ENCODE measurements at regions not wholly inside any gene's neighbourhood (a gene's known extent, or its start where the extent isn't known, plus 50 kb on each side); places are given as distances from the start of the nearest gene placed in this dataset.
"Not testable (repeated sequence)": the region's sequence is repeated elsewhere in the genome, so short reads cannot be mapped to it uniquely, and the experiment has no call there.

DNA sequence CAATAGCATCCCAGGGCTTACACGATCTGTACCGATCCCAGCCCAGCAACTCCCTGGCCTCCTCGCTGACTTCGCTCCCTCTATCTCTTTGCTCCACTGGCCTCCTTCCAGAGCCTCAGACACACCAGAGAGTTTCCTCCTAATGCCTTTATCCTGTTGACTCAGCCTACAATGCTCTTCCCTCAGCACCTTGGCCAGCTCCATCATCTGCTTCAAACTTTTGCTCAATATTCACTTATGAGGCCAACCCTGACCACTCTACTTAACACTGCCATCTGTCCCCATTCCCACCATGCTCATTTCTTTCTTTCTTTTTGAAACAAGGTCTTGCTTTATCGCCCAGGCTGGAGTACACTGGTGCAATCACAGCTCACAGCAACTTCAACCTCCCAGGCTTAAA, 180.9 kb downstream of the CEP170 start:
- not testable (repeated sequence) for H3K4me3 Mint-ChIP-seq; H3K36me3 Mint-ChIP-seq (ENCODE audit: low read depth); H3K27me3 Mint-ChIP-seq; H3K9me3 Mint-ChIP-seq; ATAC-seq; DNase-seq; H3K4me1 Mint-ChIP-seq; H3K27ac Mint-ChIP-seq

DNA sequence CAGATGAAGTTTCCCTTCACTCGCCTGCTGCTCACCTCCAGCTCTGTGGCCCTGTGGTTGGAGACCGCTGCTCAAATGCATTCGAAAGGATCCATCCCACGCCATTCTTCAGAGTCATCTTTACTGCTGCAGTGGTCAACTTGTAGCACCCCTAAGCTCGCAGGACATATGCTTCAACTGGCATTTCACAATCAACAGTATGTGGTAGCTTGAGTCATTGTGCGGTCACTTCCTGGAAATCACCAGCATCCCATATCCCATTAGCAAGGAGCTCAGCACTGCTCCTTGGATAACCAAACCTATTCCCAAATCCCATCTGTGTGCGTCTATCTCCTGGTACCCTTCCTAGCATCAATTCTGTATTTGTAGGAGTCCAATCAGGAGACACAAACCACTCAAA, 188.0 kb downstream of the CEP170 start:
- H3K27ac Mint-ChIP-seq; H3K27me3 Mint-ChIP-seq; H3K9me3 Mint-ChIP-seq; ATAC-seq; DNase-seq; H3K4me3 Mint-ChIP-seq; H3K36me3 Mint-ChIP-seq (ENCODE audit: low read depth); H3K4me1 Mint-ChIP-seq: not testable (repeated sequence)

DNA sequence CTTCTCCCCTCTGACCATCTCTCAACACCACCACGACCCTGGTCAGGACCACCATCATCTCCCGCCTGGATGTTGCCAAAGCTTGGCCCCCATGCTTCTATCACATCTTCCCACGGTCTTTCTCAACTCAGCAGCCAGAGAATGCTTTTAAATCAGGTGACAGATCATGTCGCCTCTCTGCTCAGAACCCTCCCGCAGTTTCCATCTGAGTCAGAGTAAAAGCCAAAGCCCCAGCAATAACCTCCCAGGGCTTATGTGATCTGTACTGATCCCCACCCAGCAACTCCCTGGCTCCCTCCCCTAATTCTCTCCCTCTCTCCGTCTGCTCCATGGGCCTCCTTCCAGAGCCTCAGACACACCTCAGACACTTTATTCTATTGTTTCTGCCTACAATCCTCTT, 193.1 kb downstream of the CEP170 start:
- not testable (repeated sequence) for H3K9me3 Mint-ChIP-seq, H3K27ac Mint-ChIP-seq

DNA sequence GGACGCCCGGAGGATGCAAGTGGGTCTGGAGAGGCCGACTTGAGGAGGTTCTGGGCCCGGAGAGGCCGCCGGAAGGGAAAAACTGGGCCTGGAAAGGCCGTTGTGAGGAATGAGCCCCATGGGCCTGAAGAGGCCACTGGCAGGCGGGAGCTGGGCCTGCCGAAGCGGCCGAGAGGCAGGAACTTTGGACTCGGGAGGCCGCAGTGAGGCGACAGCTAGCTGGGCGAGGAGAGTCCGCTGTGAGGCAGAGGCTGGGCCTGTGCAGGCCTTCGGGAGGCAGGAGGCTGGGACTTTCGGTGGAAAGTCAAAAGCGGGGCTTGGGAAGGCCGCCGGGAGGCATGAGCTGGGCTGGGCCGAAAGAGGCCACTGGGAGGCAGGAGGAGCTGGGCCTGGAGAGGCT, 199.6 kb downstream of the CEP170 start:
- H3K36me3 Mint-ChIP-seq (ENCODE audit: low read depth); H3K27ac Mint-ChIP-seq; ATAC-seq; DNase-seq; H3K9me3 Mint-ChIP-seq; H3K4me1 Mint-ChIP-seq; H3K4me3 Mint-ChIP-seq; H3K27me3 Mint-ChIP-seq: not testable (repeated sequence)

More for the DNA sequence above, 193.1 kb downstream of the CEP170 start:
- not testable (repeated sequence) for H3K36me3 Mint-ChIP-seq (ENCODE audit: low read depth); H3K4me1 Mint-ChIP-seq; ATAC-seq; H3K27me3 Mint-ChIP-seq; H3K4me3 Mint-ChIP-seq; DNase-seq

DNA sequence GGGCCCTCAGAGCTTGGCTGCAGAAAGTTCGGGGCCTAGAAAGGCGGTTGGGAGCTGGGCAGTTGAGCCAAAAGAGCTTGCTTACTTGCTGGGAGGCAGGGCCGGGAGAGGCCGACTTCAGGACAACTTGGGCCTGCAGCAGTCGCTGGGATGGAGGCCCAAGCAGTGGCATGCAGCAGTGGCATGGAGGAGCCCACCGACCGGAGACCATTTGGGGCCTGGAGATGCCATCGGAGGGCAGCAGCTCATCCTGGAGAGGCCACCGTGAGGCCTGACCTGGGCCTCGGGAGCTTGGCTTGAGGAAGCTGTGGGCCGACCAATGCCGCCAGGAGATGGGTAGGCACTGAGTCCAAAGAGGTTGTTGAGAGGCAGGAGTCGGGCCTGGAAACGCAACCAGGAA, 200.0 kb downstream of the CEP170 start:
- not testable (repeated sequence) for H3K9me3 Mint-ChIP-seq; ATAC-seq; DNase-seq; H3K36me3 Mint-ChIP-seq (ENCODE audit: low read depth); H3K27me3 Mint-ChIP-seq; H3K27ac Mint-ChIP-seq; H3K4me3 Mint-ChIP-seq; H3K4me1 Mint-ChIP-seq

DNA sequence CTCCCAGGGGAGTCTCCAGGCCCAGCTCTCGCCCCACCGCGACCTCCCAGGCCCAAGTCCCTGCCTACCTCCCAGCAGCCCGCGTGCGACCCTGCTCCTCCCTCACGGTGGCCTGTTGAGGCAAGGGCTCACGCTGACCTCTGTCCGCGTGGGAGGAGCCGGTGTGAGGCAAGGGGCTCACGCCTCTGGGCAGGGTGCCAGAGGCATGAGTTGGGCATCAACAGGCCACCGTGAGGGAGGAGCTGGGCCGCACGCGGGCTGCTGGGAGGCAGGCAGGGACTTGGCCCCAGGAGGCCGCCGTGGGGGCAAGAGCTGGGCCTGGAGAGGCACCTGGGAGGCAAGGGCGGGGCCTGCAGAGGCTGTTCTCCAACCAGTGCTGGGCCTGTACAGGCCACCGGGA, 200.4 kb downstream of the CEP170 start:
- not testable (repeated sequence) for DNase-seq; H3K36me3 Mint-ChIP-seq (ENCODE audit: low read depth); ATAC-seq; H3K9me3 Mint-ChIP-seq; H3K27ac Mint-ChIP-seq; H3K27me3 Mint-ChIP-seq; H3K4me1 Mint-ChIP-seq; H3K4me3 Mint-ChIP-seq

DNA sequence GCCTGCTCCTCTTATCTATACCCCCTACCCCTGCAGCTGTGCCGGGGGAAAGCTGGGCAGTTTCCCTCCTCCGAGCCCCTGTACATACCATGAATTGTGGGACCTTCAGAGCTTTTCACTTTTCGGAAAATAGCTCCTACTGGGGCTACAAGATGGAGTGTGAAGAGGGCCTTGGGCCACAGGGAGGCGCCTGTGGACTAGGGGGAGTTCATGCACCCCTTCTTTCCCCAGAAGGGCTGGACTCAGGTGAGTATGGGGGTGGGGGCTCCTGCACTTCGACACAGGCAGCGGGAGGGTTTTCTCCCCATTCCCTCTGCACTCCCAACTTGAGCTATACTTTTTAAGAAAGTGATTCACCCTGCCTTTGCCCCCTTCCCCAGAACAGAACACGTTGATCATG, 202.0 kb downstream of the CEP170 start:
- not testable (repeated sequence) for H3K27ac Mint-ChIP-seq; H3K9me3 Mint-ChIP-seq; H3K4me1 Mint-ChIP-seq; DNase-seq; ATAC-seq; H3K27me3 Mint-ChIP-seq; H3K4me3 Mint-ChIP-seq; H3K36me3 Mint-ChIP-seq (ENCODE audit: low read depth)

DNA sequence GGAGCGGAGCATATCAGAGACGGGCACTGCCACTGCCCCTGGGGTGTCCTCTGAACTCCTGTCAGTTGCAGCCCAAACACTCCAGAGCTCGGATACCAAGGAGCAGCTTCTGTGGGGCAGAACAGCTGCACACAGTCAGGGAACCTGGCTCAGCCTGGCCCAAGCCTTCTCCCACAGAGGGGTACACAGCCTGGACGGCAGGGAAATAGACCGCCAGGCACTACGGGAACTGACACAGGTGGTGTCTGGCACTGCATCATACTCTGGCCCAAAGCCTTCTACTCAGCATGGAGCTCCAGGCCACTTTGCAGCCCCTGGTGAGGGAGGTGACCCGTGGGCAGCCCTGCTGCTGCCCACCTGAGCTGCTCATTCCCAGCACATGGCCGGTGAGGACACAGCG, 204.5 kb downstream of the CEP170 start:
- not testable (repeated sequence) for H3K27ac Mint-ChIP-seq; H3K36me3 Mint-ChIP-seq (ENCODE audit: low read depth); H3K9me3 Mint-ChIP-seq; ATAC-seq; H3K4me1 Mint-ChIP-seq; DNase-seq; H3K27me3 Mint-ChIP-seq; H3K4me3 Mint-ChIP-seq

DNA sequence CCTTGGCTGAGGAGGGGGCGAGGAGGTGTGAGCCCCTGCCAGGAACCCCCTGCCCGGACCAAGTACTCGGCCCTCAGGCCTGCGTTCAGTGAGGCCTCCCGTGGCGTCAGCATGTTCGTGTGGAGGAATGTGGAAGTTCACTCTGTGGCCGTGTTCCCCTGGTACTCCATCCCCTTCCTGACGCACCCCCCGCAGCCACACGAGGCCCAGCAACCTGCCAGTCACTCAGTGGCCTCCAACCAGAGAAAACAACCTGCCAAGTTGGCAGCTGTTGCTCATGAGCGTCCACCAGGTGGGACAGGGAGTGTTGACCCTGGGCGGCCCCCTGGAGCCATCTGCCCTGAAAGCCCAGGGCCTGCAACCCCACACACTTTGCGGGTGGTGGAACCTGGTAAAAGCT, 205.4 kb downstream of the CEP170 start:
- H3K4me3 Mint-ChIP-seq; H3K36me3 Mint-ChIP-seq (ENCODE audit: low read depth); H3K27ac Mint-ChIP-seq: not testable (repeated sequence)

DNA sequence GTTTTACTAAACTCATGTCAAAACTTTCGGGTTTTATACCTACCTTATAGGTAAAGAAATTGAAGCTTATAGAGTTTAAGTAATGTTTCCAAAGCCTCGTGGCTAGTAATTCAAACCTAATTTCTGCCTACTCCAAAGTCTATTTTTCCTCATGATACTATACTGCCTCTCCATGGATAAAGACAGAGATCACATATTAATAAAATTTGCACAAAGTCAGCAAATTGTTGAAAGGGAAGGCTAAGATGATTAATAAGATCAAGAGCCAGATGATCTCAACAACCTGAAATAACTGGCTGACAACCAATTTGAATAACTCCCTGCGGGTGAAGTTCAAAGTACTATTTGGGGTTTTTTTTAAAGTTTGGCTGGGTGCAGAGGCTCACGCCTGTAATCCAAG, 233.7 kb downstream of the CEP170 start:
- not testable (repeated sequence) for H3K27me3 Mint-ChIP-seq; H3K9me3 Mint-ChIP-seq; DNase-seq; H3K36me3 Mint-ChIP-seq (ENCODE audit: low read depth); H3K4me3 Mint-ChIP-seq; ATAC-seq; H3K4me1 Mint-ChIP-seq; H3K27ac Mint-ChIP-seq

More for the DNA sequence above, 205.4 kb downstream of the CEP170 start:
- not testable (repeated sequence) for H3K27me3 Mint-ChIP-seq, DNase-seq, H3K4me1 Mint-ChIP-seq, ATAC-seq, H3K9me3 Mint-ChIP-seq

DNA sequence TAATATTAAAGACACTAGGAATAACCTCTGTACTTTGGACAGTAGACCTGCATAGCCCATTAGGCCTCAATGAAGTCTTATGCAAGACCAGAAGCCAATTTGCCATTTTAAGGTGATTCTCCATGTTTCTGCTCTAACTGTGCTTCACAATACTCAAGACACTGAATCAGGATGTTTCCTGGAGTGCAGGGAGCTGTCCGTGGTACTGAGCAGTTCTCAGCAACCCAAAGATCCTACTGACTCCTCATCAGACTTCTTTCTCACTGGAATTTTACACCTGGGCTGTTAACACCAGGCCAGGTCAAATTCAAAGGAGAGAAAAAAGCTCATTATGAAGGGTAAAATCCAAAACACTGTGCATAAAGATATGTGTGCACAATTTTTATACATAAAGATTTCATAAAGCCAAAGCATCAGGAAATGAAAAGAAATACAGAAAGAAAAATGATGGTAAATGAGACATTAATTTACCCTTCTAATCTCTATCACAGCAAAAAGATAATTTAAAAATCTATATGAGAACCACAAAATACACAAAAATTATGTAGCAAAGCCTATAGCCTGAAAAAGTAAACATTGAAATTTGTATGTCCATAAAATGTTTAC, 235.9 kb downstream of the CEP170 start:
- H3K27me3 Mint-ChIP-seq; H3K27ac Mint-ChIP-seq; ATAC-seq; H3K4me1 Mint-ChIP-seq; H3K4me3 Mint-ChIP-seq; H3K9me3 Mint-ChIP-seq; H3K36me3 Mint-ChIP-seq (ENCODE audit: low read depth): not testable (repeated sequence)
- peak; percentile 49 for DNase-seq

DNA sequence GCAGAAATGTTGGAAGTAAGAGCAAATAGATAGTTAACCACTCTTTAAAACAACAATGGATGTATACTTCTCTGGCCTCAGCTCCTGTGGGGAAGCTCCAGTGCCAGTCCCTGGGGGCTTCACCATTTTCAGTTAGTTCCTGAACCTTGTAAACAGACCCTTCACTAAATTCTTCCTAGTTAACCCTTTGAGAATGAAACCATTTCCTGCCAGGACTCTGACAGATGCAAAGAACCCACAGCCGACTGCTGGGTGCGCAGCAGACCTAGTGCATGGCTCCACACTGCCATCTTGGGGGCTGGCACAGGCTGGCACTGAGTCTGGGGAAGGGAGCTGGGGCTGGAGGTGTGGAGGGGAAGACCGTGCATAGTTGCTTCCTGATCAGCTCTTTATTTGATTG, 244.4 kb downstream of the CEP170 start:
- not testable (repeated sequence) for H3K27me3 Mint-ChIP-seq; DNase-seq; H3K9me3 Mint-ChIP-seq; H3K36me3 Mint-ChIP-seq (ENCODE audit: low read depth); H3K4me1 Mint-ChIP-seq; H3K27ac Mint-ChIP-seq; ATAC-seq; H3K4me3 Mint-ChIP-seq

DNA sequence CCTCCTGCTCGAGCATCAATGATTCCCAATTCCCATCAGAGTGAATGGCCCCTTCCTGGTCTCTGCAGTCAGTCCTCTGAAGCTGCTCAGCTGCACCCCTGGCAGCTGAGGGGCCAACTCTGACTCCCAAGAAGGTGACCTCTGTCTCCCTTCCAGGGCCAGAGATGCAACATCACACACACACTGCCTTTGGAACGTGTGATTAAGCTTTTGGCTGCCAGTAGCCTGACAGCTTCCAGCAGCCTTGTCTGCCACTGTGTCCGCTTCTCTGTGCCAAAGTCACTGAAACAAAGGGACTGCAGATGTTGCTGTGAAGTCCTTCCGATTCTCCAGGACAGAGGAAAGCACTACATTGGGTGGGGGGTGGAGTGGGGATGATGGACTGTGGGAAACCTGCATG, 254.1 kb downstream of the CEP170 start:
- H3K27me3 Mint-ChIP-seq; H3K36me3 Mint-ChIP-seq (ENCODE audit: low read depth); H3K9me3 Mint-ChIP-seq; H3K4me1 Mint-ChIP-seq; DNase-seq; ATAC-seq; H3K27ac Mint-ChIP-seq; H3K4me3 Mint-ChIP-seq: not testable (repeated sequence)

DNA sequence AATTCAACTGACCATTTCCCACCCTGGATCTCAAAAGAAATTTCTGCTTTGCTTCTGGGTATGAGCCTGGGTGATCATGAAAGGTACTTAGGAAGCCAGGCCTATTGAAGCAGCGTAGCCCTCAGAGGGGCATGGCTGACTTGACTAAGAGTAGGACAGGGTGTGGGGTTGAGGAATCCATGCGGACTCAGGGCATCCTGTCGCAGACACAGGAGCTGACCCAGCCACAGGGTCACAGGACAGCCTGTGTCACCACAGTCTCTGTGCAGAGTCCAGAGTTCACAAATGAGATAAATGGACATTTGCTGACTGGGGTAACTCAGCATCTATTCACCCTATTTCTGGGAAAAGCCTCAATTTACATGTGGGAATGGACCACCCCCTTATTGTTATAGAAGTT, 262.3 kb downstream of the CEP170 start:
- not testable (repeated sequence) for H3K36me3 Mint-ChIP-seq (ENCODE audit: low read depth); H3K9me3 Mint-ChIP-seq; ATAC-seq

DNA sequence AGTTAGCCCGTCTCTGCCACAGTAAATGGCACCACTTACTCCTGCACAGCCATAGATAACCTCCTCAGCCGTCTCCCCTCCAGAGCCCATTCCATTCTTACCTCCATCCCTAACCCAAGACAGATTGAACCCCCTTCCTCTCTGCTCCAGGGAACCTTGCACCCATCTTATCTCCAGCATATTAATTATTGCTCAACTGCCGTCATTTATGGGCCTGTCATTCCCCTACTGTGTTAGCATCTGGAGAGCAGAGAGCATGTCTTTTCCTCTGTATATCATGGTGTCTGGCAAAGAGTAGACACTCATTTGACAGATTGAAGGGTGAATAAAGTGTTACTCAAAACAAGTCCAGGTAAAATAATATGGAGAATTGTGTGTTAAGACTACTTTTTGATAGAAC, 270.0 kb downstream of the CEP170 start:
- DNase-seq; H3K4me1 Mint-ChIP-seq; H3K4me3 Mint-ChIP-seq; H3K36me3 Mint-ChIP-seq (ENCODE audit: low read depth); H3K9me3 Mint-ChIP-seq; H3K27me3 Mint-ChIP-seq; ATAC-seq; H3K27ac Mint-ChIP-seq: not testable (repeated sequence)

More for the DNA sequence above, 262.3 kb downstream of the CEP170 start:
- not testable (repeated sequence) for H3K4me3 Mint-ChIP-seq, DNase-seq, H3K27me3 Mint-ChIP-seq, H3K4me1 Mint-ChIP-seq, H3K27ac Mint-ChIP-seq

DNA sequence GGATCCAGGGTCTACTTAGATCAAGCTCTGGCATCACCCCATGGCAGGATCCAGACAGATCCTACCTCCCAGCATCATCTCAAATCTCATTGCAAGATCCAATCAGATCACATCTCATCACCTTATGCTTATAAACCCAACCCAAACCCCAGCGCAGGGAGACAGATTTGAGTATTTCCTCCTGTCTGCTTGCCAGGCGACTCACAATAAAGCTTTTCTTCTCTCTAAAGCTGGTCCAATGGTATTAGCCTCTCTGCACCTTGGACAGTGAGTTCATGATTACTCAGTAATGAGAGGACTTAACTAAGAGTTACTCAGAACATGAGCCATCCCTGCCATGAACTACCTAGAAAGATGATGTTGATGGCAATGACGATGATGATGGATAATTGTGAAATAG, 281.7 kb downstream of the CEP170 start:
- not testable (repeated sequence) for DNase-seq; H3K27ac Mint-ChIP-seq; H3K9me3 Mint-ChIP-seq; ATAC-seq; H3K27me3 Mint-ChIP-seq; H3K4me1 Mint-ChIP-seq; H3K36me3 Mint-ChIP-seq (ENCODE audit: low read depth); H3K4me3 Mint-ChIP-seq

All from activated naive CD8-positive, alpha-beta T cell treated with anti-CD3 and anti-CD28 coated beads, Interleukin-2, amount 50 U/mL, for 24 hours (primary cell).